ENCODE measurements at regions not wholly inside any gene's neighbourhood (a gene's known extent, or its start where the extent isn't known, plus 50 kb on each side); places are given as distances from the start of the nearest gene placed in this dataset.

DNA sequence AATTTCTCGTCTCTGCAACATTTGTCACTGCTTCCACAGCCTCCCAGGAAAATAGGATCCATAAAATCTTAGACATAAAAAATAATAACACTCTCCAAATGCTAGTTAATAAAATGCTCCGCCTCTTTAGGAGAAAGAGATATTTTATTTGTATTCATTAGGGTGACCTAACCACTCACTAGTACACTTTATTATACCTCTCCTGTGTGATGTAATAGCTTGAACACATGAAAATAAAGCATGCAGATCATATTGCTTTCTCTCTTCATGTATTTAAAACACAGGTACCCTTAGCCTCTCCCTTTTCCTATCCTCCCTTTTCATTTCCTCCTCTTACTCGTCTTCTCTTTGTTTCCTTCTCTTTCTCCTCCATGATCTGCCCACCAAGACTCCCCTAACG lies 694.2 kb downstream of the EPHA4 start:
- WGBS (ENCODE audit: insufficient coverage, insufficient read length): 100% methylated on average over 1 of the region's 4 CpGs
- no peak for DNase-seq (ENCODE audit: low read depth, low spot score)
- H3K4me3 ChIP-seq (ENCODE audit: low read length): no peak overlapping the region
- no peak overlapping the region for H3K27ac ChIP-seq (ENCODE audit: low read length)
- H3K9me3 ChIP-seq (ENCODE audit: control insufficient read depth, insufficient read depth, low read length): no peaks in the 10 kb centered on the region
- no peaks in the 10 kb centered on the region for H3K27me3 ChIP-seq (ENCODE audit: control insufficient read depth, insufficient read depth, low read length)
- no peaks in the 10 kb centered on the region for H3K36me3 ChIP-seq (ENCODE audit: control insufficient read depth, insufficient read depth, low read length)
- no peaks in the 10 kb centered on the region for H3K4me1 ChIP-seq (ENCODE audit: control insufficient read depth, insufficient read depth, low read length)

DNA sequence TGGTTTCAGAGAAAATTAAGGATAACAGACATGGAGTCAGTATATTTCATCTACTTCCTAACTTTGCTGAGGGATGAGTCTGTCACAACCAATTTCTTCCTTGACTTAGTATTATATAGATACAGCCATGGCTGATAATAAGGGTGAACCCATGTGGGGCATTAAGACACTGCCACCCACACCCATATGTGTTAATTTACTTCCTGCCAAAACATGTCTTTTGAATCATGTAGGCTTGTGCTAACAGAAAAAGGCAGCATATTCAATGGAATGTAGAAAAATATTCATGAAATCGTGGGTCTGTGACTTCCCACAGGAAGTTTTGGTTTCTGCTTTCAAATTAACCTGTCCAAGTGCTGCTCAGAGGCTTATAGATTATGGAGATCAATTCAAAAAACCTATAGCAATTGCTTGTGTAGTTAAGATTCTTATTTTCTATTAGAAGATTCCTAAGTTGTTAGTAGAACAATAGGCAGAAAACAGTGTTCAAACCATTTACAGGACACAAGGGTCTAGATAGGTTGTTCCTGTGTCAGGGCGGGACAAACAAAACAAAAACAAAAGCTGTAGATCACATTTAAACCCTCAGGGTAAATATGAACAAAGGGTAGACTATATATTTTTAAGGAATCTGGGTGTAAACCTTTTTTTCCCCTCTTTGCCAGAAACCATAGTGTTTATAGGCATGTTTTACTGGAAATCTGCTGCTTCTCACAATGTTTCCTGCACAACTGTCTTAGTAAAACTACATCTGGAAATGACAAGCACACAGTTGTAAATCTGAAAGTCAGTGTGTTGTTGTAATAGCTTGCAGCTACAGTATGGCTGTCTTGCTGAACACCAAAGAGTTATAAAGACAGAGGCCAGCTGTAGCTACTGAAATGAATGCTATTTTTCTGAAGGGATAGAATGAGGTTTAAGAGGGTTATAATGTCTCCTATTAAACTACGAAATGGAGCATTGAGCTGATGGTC lies 691.2 kb downstream of the EPHA4 start:
- Histone ChIP-seq H3K9me3 (ENCODE audit: control insufficient read depth, insufficient read depth, low read length) (no peaks in the 10 kb centered on the region), H3K27me3 (ENCODE audit: control insufficient read depth, insufficient read depth, low read length) (no peaks in the 10 kb centered on the region), H3K27ac (ENCODE audit: low read length) (no peak overlapping the region), H3K36me3 (ENCODE audit: control insufficient read depth, insufficient read depth, low read length) (no peaks in the 10 kb centered on the region), H3K4me3 (ENCODE audit: low read length) (no peak overlapping the region), H3K4me1 (ENCODE audit: control insufficient read depth, insufficient read depth, low read length) (no peaks in the 10 kb centered on the region)
- DNase-seq (ENCODE audit: low read depth, low spot score): no peak
- no CpG with 5 or more reads among the region's 3 CpGs for WGBS (ENCODE audit: insufficient coverage, insufficient read length)

DNA sequence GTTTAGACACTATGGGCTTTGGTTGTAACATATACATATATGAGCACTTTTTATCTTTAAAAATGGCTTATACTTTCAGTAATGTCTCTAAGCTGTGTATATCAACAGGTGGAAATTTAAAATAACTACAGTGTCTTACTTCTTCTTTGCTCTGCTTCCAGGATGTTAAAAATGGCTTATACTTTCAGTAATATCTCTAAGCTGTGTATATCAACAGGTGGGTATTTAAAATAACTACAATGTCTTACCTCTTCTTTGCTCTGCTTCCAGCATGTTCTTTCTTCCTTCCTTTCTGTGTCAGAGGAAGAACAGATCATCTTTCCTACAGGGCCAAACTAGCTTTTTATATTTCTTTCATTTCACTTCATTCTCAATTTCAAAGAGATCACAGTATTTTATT lies 689.6 kb downstream of the EPHA4 start:
- no peaks in the 10 kb centered on the region for H3K27me3 ChIP-seq (ENCODE audit: control insufficient read depth, insufficient read depth, low read length)
- no peak for DNase-seq (ENCODE audit: low read depth, low spot score)
- no peaks in the 10 kb centered on the region for H3K36me3 ChIP-seq (ENCODE audit: control insufficient read depth, insufficient read depth, low read length)
- H3K27ac ChIP-seq (ENCODE audit: low read length): no peak overlapping the region
- no peak overlapping the region for H3K4me3 ChIP-seq (ENCODE audit: low read length)
- H3K4me1 ChIP-seq (ENCODE audit: control insufficient read depth, insufficient read depth, low read length): no peaks in the 10 kb centered on the region; the same call in 1 of the 2 replicates
- H3K9me3 ChIP-seq (ENCODE audit: control insufficient read depth, insufficient read depth, low read length): no peaks in the 10 kb centered on the region

DNA sequence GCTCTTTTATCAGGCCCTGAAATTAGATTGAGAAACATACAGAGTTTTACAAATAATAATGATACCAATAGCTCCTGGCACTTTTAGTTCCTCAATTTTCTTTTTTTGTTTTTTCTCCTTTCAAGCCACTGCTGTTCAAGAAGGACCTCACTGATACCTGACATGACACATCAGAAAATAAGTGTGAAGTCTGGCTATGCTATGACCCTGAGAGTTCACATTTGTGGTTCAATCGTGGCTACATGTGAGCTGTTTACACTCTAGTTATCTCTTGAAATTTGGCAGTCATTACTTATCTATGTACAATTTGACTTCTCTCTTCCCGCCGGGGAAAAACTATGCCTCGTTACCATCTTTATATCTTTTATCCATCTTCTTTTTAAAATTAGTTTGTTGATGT lies 686.5 kb downstream of the EPHA4 start:
- Histone ChIP-seq H3K9me3 (ENCODE audit: control insufficient read depth, insufficient read depth, low read length) (no peaks in the 10 kb centered on the region), H3K4me1 (ENCODE audit: control insufficient read depth, insufficient read depth, low read length) (no peaks in the 10 kb centered on the region; the same call in 1 of the 2 replicates), H3K27me3 (ENCODE audit: control insufficient read depth, insufficient read depth, low read length) (no peaks in the 10 kb centered on the region), H3K4me3 (ENCODE audit: low read length) (no peak overlapping the region), H3K27ac (ENCODE audit: low read length) (no peak overlapping the region), H3K36me3 (ENCODE audit: control insufficient read depth, insufficient read depth, low read length) (no peaks in the 10 kb centered on the region)
- no peak for DNase-seq (ENCODE audit: low read depth, low spot score)
- WGBS (ENCODE audit: insufficient coverage, insufficient read length): no CpG with 5 or more reads among the region's 4 CpGs

DNA sequence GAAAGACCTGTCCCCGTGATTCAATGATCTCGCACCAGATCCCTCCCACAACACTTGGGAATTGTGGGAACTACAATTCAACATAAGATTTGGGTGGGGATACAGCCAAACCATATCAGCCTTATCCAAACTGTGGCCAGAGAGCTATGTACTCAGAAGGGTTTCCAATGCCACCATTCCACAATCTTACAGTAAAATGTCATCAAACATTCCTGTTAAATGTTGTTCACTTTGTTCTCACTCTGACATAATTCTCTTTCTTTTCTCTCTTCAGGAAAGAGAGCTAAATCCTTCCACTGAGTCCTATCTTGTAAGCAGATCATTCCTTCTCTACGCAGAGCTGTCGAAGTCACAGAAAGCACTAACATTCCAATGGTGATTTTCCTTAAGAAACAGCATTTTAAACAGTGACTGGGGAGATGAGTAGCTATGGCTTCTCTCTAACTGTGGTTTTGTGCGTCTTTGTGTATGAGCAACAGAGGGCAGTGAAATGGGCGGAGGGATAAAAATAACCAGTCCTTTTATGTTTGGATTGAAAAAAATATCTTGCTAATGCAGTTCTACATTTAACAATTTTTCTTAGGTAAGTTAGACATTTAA lies 684.7 kb downstream of the EPHA4 start:
- no peaks in the 10 kb centered on the region; the same call in 1 of the 2 replicates for H3K4me1 ChIP-seq (ENCODE audit: control insufficient read depth, insufficient read depth, low read length)
- H3K9me3 ChIP-seq (ENCODE audit: control insufficient read depth, insufficient read depth, low read length): no peaks in the 10 kb centered on the region
- no peaks in the 10 kb centered on the region for H3K27me3 ChIP-seq (ENCODE audit: control insufficient read depth, insufficient read depth, low read length)
- H3K36me3 ChIP-seq (ENCODE audit: control insufficient read depth, insufficient read depth, low read length): no peaks in the 10 kb centered on the region
- H3K27ac ChIP-seq (ENCODE audit: low read length): no peak overlapping the region
- WGBS (ENCODE audit: insufficient coverage, insufficient read length): no CpG with 5 or more reads among the region's 6 CpGs
- H3K4me3 ChIP-seq (ENCODE audit: low read length): no peak overlapping the region
- no peak for DNase-seq (ENCODE audit: low read depth, low spot score)

DNA sequence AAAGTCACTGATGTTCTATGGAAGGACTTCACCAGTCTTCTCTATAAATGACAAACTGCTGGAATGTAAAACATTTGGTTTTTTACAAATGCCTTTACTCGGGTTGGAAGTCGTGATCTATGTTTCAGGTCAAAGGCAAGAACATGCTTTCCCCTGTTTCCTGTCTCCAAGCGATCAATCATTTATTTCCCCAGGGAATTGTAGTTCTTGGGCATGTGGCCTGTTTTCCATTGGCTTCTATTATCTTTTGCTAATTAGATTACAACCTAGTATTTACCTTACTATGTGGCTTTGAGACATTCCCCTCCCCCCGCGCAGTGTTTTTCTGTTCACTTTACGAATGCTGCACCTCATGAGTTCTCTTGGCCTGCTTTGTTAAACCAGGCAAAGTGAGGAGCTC lies 684.2 kb downstream of the EPHA4 start:
- Histone ChIP-seq H3K4me3 (ENCODE audit: low read length) (no peak overlapping the region), H3K36me3 (ENCODE audit: control insufficient read depth, insufficient read depth, low read length) (no peaks in the 10 kb centered on the region), H3K27me3 (ENCODE audit: control insufficient read depth, insufficient read depth, low read length) (no peaks in the 10 kb centered on the region), H3K9me3 (ENCODE audit: control insufficient read depth, insufficient read depth, low read length) (no peaks in the 10 kb centered on the region), H3K4me1 (ENCODE audit: control insufficient read depth, insufficient read depth, low read length) (no peaks in the 10 kb centered on the region; the same call in 1 of the 2 replicates), H3K27ac (ENCODE audit: low read length) (no peak overlapping the region)
- no peak for DNase-seq (ENCODE audit: low read depth, low spot score)
- no CpG with 5 or more reads among the region's 6 CpGs for WGBS (ENCODE audit: insufficient coverage, insufficient read length)

DNA sequence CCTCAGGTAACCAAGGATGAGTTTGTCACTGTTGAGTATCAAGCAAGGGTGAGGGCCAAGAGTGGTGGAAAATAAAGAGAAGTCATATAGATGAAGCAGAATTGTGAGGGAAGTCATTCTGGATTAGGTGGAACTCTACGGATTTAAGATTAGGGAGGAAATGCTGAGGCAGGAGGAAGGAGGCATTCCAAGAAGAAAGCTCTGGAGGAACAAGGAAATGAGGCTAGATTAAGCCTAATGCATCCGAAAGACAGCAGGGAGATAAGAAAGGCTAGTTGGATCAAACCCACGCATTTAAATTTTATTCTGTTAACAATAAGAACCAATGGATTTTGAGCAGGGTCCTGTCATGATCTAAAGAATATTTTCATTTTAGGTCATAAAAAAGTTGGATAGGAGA lies 681.2 kb downstream of the EPHA4 start:
- Histone ChIP-seq H3K36me3 (ENCODE audit: control insufficient read depth, insufficient read depth, low read length) (no peaks in the 10 kb centered on the region), H3K27ac (ENCODE audit: low read length) (no peak overlapping the region), H3K4me1 (ENCODE audit: control insufficient read depth, insufficient read depth, low read length) (no peaks in the 10 kb centered on the region; the same call in 1 of the 2 replicates), H3K9me3 (ENCODE audit: control insufficient read depth, insufficient read depth, low read length) (no peaks in the 10 kb centered on the region), H3K27me3 (ENCODE audit: control insufficient read depth, insufficient read depth, low read length) (no peaks in the 10 kb centered on the region), H3K4me3 (ENCODE audit: low read length) (no peak overlapping the region)
- DNase-seq (ENCODE audit: low read depth, low spot score): no peak
- no CpG with 5 or more reads among the region's 3 CpGs for WGBS (ENCODE audit: insufficient coverage, insufficient read length)

DNA sequence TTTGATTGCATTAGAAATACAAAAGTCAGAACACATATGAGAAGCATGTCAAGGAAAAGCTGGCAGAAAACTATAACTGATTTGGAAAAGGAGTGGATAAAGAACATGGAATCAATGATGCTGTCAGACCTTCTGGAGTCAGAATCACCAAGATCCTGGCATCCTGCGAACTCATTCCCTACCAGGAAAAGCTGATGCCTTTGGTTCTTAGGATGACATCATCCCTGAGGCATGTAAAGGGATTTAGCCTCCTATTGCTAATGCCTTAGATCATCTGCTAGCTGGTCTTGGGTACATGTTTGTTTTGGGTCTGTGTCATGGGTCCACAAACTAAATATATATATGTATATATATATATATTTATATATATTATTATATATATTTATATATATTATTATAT lies 680.7 kb downstream of the EPHA4 start:
- Histone ChIP-seq H3K36me3 (ENCODE audit: control insufficient read depth, insufficient read depth, low read length) (no peaks in the 10 kb centered on the region), H3K4me3 (ENCODE audit: low read length) (no peak overlapping the region), H3K4me1 (ENCODE audit: control insufficient read depth, insufficient read depth, low read length) (no peaks in the 10 kb centered on the region; the same call in 1 of the 2 replicates), H3K9me3 (ENCODE audit: control insufficient read depth, insufficient read depth, low read length) (no peaks in the 10 kb centered on the region), H3K27me3 (ENCODE audit: control insufficient read depth, insufficient read depth, low read length) (no peaks in the 10 kb centered on the region), H3K27ac (ENCODE audit: low read length) (no peak overlapping the region)
- peak; percentile 54 for DNase-seq (ENCODE audit: low read depth, low spot score)
- no CpG with 5 or more reads among the region's 1 CpG for WGBS (ENCODE audit: insufficient coverage, insufficient read length)

DNA sequence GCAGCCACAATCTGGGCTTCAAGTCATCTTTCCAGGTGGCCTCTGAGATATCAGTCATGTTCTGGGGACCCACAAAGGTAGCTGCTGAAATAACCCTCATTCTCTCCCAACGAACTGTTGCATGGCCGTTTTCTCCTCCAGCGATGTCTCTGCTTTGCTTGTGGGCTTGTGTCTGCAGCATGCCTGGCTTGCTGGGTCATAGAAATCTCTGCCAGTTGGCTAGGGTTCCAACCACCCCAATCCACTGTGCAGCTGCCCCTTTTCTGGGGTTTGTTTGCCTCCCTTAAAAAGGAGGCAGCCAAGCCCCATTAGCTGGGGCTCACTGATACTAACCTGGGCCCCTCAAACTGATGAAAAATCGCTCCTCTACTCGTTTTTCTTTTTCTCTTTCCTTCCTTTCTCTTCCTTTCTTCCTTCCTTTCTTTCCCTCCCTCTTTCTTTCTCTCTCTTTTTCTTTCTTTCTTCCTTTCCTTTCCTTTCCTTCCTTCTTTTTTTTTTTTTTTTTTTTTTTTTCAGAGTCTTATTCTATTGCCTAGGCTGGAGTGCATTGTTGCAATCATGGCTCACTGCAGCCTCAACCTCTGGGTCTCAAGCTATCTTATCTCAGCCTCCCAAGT lies 680.0 kb downstream of the EPHA4 start:
- Histone ChIP-seq H3K27me3 (ENCODE audit: control insufficient read depth, insufficient read depth, low read length) (no peaks in the 10 kb centered on the region), H3K4me3 (ENCODE audit: low read length) (no peak overlapping the region), H3K4me1 (ENCODE audit: control insufficient read depth, insufficient read depth, low read length) (no peaks in the 10 kb centered on the region; the same call in 1 of the 2 replicates), H3K36me3 (ENCODE audit: control insufficient read depth, insufficient read depth, low read length) (no peaks in the 10 kb centered on the region), H3K9me3 (ENCODE audit: control insufficient read depth, insufficient read depth, low read length) (no peaks in the 10 kb centered on the region), H3K27ac (ENCODE audit: low read length) (no peak overlapping the region)
- DNase-seq (ENCODE audit: low read depth, low spot score): no peak
- no CpG with 5 or more reads among the region's 5 CpGs for WGBS (ENCODE audit: insufficient coverage, insufficient read length)

DNA sequence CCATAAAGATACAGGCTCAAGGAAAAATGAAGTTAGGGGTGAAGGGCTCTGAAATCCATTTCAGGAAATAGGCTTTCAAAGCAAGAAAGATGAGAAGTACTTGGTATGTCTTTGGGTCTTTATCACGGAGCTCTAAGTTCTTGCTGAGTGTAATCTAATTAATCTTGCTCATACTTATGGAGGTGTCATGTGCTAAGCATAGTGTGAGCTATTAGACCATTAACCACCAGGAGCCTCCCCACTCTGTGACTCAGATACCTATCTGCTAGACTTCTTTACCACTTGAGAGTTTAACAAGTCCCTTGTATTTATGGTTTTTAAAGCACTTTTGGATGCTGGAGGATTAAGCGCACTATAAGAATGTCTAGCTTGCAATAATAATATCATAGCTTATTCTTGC lies 678.7 kb downstream of the EPHA4 start:
- H3K9me3 ChIP-seq (ENCODE audit: control insufficient read depth, insufficient read depth, low read length): no peaks in the 10 kb centered on the region
- no peak overlapping the region for H3K27ac ChIP-seq (ENCODE audit: low read length)
- no CpG with 5 or more reads among the region's 2 CpGs for WGBS (ENCODE audit: insufficient coverage, insufficient read length)
- no peak overlapping the region for H3K4me3 ChIP-seq (ENCODE audit: low read length)
- no peaks in the 10 kb centered on the region for H3K36me3 ChIP-seq (ENCODE audit: control insufficient read depth, insufficient read depth, low read length)
- H3K4me1 ChIP-seq (ENCODE audit: control insufficient read depth, insufficient read depth, low read length): no peaks in the 10 kb centered on the region; the same call in 1 of the 2 replicates
- no peaks in the 10 kb centered on the region for H3K27me3 ChIP-seq (ENCODE audit: control insufficient read depth, insufficient read depth, low read length)
- no peak for DNase-seq (ENCODE audit: low read depth, low spot score)
